HL-60 (cell line): ENCODE measurements at regions not wholly inside any gene's neighbourhood (a gene's known extent, or its start where the extent isn't known, plus 50 kb on each side); places are given as distances from the start of the nearest gene placed in this dataset.

Experiments
- DNase-seq, 2 experiments: peaks; one replicate each; pipeline ENCODE4 v3.0.0-alpha.2; 2010 to 2020; ENCODE audit warnings: low read depth in 1 of 2, low spot score in 1 of 2
- H3K27ac ChIP-seq: fragments of 250-450 bp; sonication (Bioruptor Pico); replicated peaks from 2 replicates; pipeline ENCODE4 v1.5.1; 2020; ENCODE audit warnings: mild to moderate bottlenecking, moderate library complexity
- H3K27me3 ChIP-seq: fragments of 250-450 bp; sonication (Bioruptor Pico); 2 replicates; pipeline ENCODE4 v1.5.1; 2021; ENCODE audit warnings: mild to moderate bottlenecking, moderate library complexity; ENCODE audit not compliant: insufficient read depth, poor library complexity, severe bottlenecking
- H3K4me3 ChIP-seq: replicated peaks from 2 replicates; pipeline ENCODE4 v1.5.1; 2011; ENCODE audit warnings: mild to moderate bottlenecking, control low read depth, low read length; ENCODE audit not compliant: insufficient read depth
- CTCF ChIP-seq: IDR thresholded peaks from one replicate; pipeline ENCODE4 v1.5.1; 2011; ENCODE audit warnings: low read length, control low read depth, inconsistent platforms; ENCODE audit not compliant: insufficient read depth
- GABPA ChIP-seq: IDR thresholded peaks from 2 replicates; pipeline ENCODE4 v1.6.1; 2012; ENCODE audit warnings: low read depth
- POLR2AphosphoS5 ChIP-seq: IDR thresholded peaks from 2 replicates; pipeline ENCODE4 v1.6.1; 2012; ENCODE audit warnings: low read depth
- REST ChIP-seq: IDR thresholded peaks from 2 replicates; pipeline ENCODE4 v1.6.1; 2012; ENCODE audit warnings: low read depth; ENCODE audit not compliant: insufficient replicate concordance
- SPI1 ChIP-seq: IDR thresholded peaks from 2 replicates; pipeline ENCODE4 v1.6.1; 2012; ENCODE audit warnings: low read depth, mild to moderate bottlenecking, borderline replicate concordance

- no peak for DNase-seq
- no peak overlapping the region for H3K27ac ChIP-seq
- no peak overlapping the region for H3K4me3 ChIP-seq
- H3K27me3 ChIP-seq: no peaks in the 10 kb centered on the region
- TF ChIP-seq GABPA: no peak
- TF ChIP-seq CTCF: no peak
- no peak for TF ChIP-seq POLR2AphosphoS5
- TF ChIP-seq REST: no peak
- no peak for TF ChIP-seq SPI1
Measured at GRCh38 chr2:12087175-12087574, 340.7 kb downstream of the LPIN1 start.

GRCh38 chr2:12087671-12088380 is 341.4 kb downstream of the LPIN1 start:
- no peak for DNase-seq
- Histone ChIP-seq H3K27me3 (no peaks in the 10 kb centered on the region), H3K4me3 (no peak overlapping the region), H3K27ac (no peak overlapping the region)
- TF ChIP-seq GABPA (no peak), CTCF (no peak), SPI1 (no peak), REST (no peak), POLR2AphosphoS5 (no peak)

- no peak for DNase-seq
- H3K27ac ChIP-seq: no peak overlapping the region
- H3K4me3 ChIP-seq: no peak overlapping the region
- no peaks in the 10 kb centered on the region for H3K27me3 ChIP-seq
- TF ChIP-seq GABPA: no peak
- TF ChIP-seq REST: no peak
- TF ChIP-seq SPI1: no peak
- no peak for TF ChIP-seq CTCF
- TF ChIP-seq POLR2AphosphoS5: no peak
Measured at GRCh38 chr2:12089001-12089400, 342.6 kb downstream of the LPIN1 start.
